DOHH2 (cell line): ENCODE measurements at regions not wholly inside any gene's neighbourhood (a gene's known extent, or its start where the extent isn't known, plus 50 kb on each side); places are given as distances from the start of the nearest gene placed in this dataset.

Experiments
- H3F3A ChIP-seq: fragments of 200-600 bp; sonication (generic), shearing (Covaris generic); 2 replicates; pipeline ENCODE4 v1.6.0; 2016; ENCODE audit warnings: antibody characterized with exemption, mild to moderate bottlenecking; ENCODE audit not compliant: control insufficient read depth, insufficient read depth
- H3K27ac ChIP-seq: fragments of 200-600 bp; sonication (generic); 2 replicates; pipeline ENCODE4 v1.5.1; 2014; ENCODE audit warnings: low read depth, mild to moderate bottlenecking, low read length, moderate library complexity
- H3K27me3 ChIP-seq: fragments of 200-600 bp; sonication (generic); 2 replicates; pipeline ENCODE4 v1.6.1; 2014; ENCODE audit warnings: mild to moderate bottlenecking, low read length, mixed read lengths; ENCODE audit not compliant: control insufficient read depth
- H3K36me3 ChIP-seq: fragments of 200-600 bp; sonication (generic); 2 replicates; pipeline ENCODE4 v1.6.1; 2014; ENCODE audit warnings: mild to moderate bottlenecking, low read length, moderate library complexity, mixed read lengths; ENCODE audit not compliant: control insufficient read depth
- H3K4me1 ChIP-seq: fragments of 200-600 bp; sonication (generic); 2 replicates; pipeline ENCODE4 v1.6.1; 2014; ENCODE audit warnings: mild to moderate bottlenecking, low read length, mixed read lengths; ENCODE audit not compliant: control insufficient read depth
- H3K4me2 ChIP-seq: fragments of 200-600 bp; sonication (generic); 2 replicates; pipeline ENCODE4 v1.6.0; 2014; ENCODE audit warnings: mild to moderate bottlenecking, low read length, moderate library complexity
- H3K4me3 ChIP-seq: fragments of 200-600 bp; sonication (generic); 2 replicates; pipeline ENCODE4 v1.5.1; 2014; ENCODE audit warnings: mild to moderate bottlenecking, low read length, mixed read lengths
- H3K79me2 ChIP-seq: fragments of 200-600 bp; sonication (generic); 2 replicates; pipeline ENCODE4 v1.6.1; 2014; ENCODE audit warnings: mild to moderate bottlenecking, low read length, mixed read lengths; ENCODE audit not compliant: control insufficient read depth
- H3K9me2 ChIP-seq: fragments of 200-600 bp; sonication (generic); replicated peaks from 2 replicates; pipeline ENCODE4 v1.6.1; 2014; ENCODE audit warnings: mild to moderate bottlenecking, low read length, mixed read lengths; ENCODE audit not compliant: control insufficient read depth
- H3K9me3 ChIP-seq: fragments of 200-600 bp; sonication (generic); 2 replicates; pipeline ENCODE4 v1.6.1; 2014; ENCODE audit warnings: antibody characterized with exemption, low read length, mixed read lengths; ENCODE audit not compliant: control insufficient read depth, insufficient read depth
- H4K20me1 ChIP-seq: fragments of 200-600 bp; sonication (generic); 2 replicates; pipeline ENCODE4 v1.6.0; 2014; ENCODE audit warnings: low read depth, mild to moderate bottlenecking, antibody characterized with exemption, low read length, moderate library complexity; ENCODE audit not compliant: control insufficient read depth, insufficient read depth
- CTCF ChIP-seq: fragments of 200-600 bp; sonication (generic); IDR thresholded peaks from one replicate; pipeline ENCODE4 v1.5.1; 2014; ENCODE audit warnings: antibody characterized with exemption, mild to moderate bottlenecking, low read depth, low read length; ENCODE audit not compliant: poor library complexity, severe bottlenecking
- EZH2phosphoT487 ChIP-seq: fragments of 200-600 bp; sonication (generic); IDR thresholded peaks from 2 replicates; pipeline ENCODE4 v1.6.1; 2017; ENCODE audit warnings: borderline replicate concordance, mild to moderate bottlenecking, antibody characterized with exemption, low read length, moderate library complexity, mixed read lengths

- H3K4me2 ChIP-seq = no peak overlapping the region
- no peaks in the 10 kb centered on the region for H3F3A ChIP-seq
- H3K9me3 ChIP-seq = no peaks in the 10 kb centered on the region
- no peaks in the 10 kb centered on the region for H3K36me3 ChIP-seq
- no peak overlapping the region for H3K4me3 ChIP-seq
- H3K79me2 ChIP-seq = no peaks in the 10 kb centered on the region
- H3K9me2 ChIP-seq = no peaks in the 10 kb centered on the region
- no peaks in the 10 kb centered on the region for H3K27me3 ChIP-seq
- H3K4me1 ChIP-seq = no peaks in the 10 kb centered on the region
- no peak overlapping the region for H3K27ac ChIP-seq
- TF ChIP-seq EZH2phosphoT487 = no peak
- TF ChIP-seq CTCF = no peak
- H4K20me1 ChIP-seq = no peaks in the 10 kb centered on the region
Observed at GRCh38 chr6:95209074-95209473, 368.3 kb upstream of the MANEA start.

GRCh38 chr6:95216555-95216954 is 360.8 kb upstream of the MANEA start:
- Histone ChIP-seq H4K20me1 (no peaks in the 10 kb centered on the region), H3K27me3 (no peaks in the 10 kb centered on the region), H3K9me2 (no peaks in the 10 kb centered on the region), H3K4me2 (no peak overlapping the region), H3K79me2 (no peaks in the 10 kb centered on the region), H3K36me3 (no peaks in the 10 kb centered on the region), H3F3A (no peaks in the 10 kb centered on the region), H3K4me3 (no peak overlapping the region), H3K4me1 (no peaks in the 10 kb centered on the region), H3K27ac (no peak overlapping the region), H3K9me3 (no peaks in the 10 kb centered on the region)
- TF ChIP-seq CTCF (no peak), EZH2phosphoT487 (no peak)

GRCh38 chr6:95227351-95227750 is 350.0 kb upstream of the MANEA start:
- no peaks in the 10 kb centered on the region for H3K79me2 ChIP-seq
- H3K4me1 ChIP-seq = no peaks in the 10 kb centered on the region
- H3K9me3 ChIP-seq = no peaks in the 10 kb centered on the region
- H3F3A ChIP-seq = no peaks in the 10 kb centered on the region
- H3K36me3 ChIP-seq = no peaks in the 10 kb centered on the region
- no peak overlapping the region for H3K4me3 ChIP-seq
- TF ChIP-seq EZH2phosphoT487 (no peak), CTCF (no peak)
- no peaks in the 10 kb centered on the region for H3K27me3 ChIP-seq
- H4K20me1 ChIP-seq = no peaks in the 10 kb centered on the region
- H3K27ac ChIP-seq = no peak overlapping the region
- no peak overlapping the region for H3K4me2 ChIP-seq
- H3K9me2 ChIP-seq = no peaks in the 10 kb centered on the region

- Histone ChIP-seq H3K4me1 (no peaks in the 10 kb centered on the region), H3K4me3 (no peak overlapping the region), H3K27ac (no peak overlapping the region), H3K9me2 (no peaks in the 10 kb centered on the region), H3K27me3 (no peaks in the 10 kb centered on the region), H3K36me3 (no peaks in the 10 kb centered on the region), H3K9me3 (no peaks in the 10 kb centered on the region), H3F3A (no peaks in the 10 kb centered on the region), H4K20me1 (no peaks in the 10 kb centered on the region), H3K4me2 (no peak overlapping the region), H3K79me2 (no peaks in the 10 kb centered on the region)
- TF ChIP-seq EZH2phosphoT487 (no peak), CTCF (no peak)
Observed at GRCh38 chr6:95228636-95229035, 348.7 kb upstream of the MANEA start.
